HCT116 (cell line): ENCODE measurements at regions not wholly inside any gene's neighbourhood (a gene's known extent, or its start where the extent isn't known, plus 50 kb on each side); places are given as distances from the start of the nearest gene placed in this dataset.
"Not testable (repeated sequence)": the region's sequence is repeated elsewhere in the genome, so short reads cannot be mapped to it uniquely, and the experiment has no call there.

Experiments used
- ATAC-seq: fragments of 200-7000 bp; cut with Tn5 transposase; 2 replicates; pipeline ENCODE4 v1.9.1; 2020; ENCODE audit warnings: mild to moderate bottlenecking, moderate library complexity
- BruUV-seq: library from RNA; stranded (reverse); fragments of 400-500 nt; replicated peaks from 2 replicates; lab custom pipeline; 2021; lab: Mats Ljungman, UMichigan
- CTCF ChIA-PET: fragments of 300-600 bp; sonication (Branson Sonifier 250); formaldehyde crosslinking; loops from one replicate; lab custom pipeline; 2021; ENCODE audit warnings: antibody characterized with exemption; lab: Charles Lee
- POLR2A ChIA-PET: fragments of 300-600, 350-600 bp; sonication (Branson Sonifier 250); formaldehyde crosslinking; loops from one replicate; lab custom pipeline; 2021; ENCODE audit warnings: antibody characterized with exemption; lab: Charles Lee
- RAD21 ChIA-PET, 2 experiments: fragments of 300-600 bp; sonication (Branson Sonifier 250); formaldehyde crosslinking; loops; one replicate each; lab custom pipeline; 2023; ENCODE audit warnings: low total read pairs in 2 of 2; ENCODE audit not compliant: uncharacterized antibody in 2 of 2, unreplicated experiment in 2 of 2, low non-redundant PET in 1 of 2; lab: Charles Lee
- DNase-seq: peaks from one replicate; pipeline ENCODE4 v3.0.0-alpha.2; 2010; ENCODE audit warnings: low read depth, low spot score
- H2AFZ ChIP-seq: fragments of 200-600 bp; shearing (Covaris generic), sonication (generic); 2 replicates; pipeline ENCODE4 v1.6.1; 2017; ENCODE audit warnings: low read depth, mixed run types, mixed read lengths, antibody characterized with exemption, low read length; ENCODE audit not compliant: poor library complexity, severe bottlenecking
- H3K27ac ChIP-seq: 2 replicates; pipeline ENCODE4 v1.5.1; 2012; ENCODE audit warnings: low read depth, low read length
- H3K27me3 ChIP-seq: fragments of 200-600 bp; sonication (generic); 2 replicates; pipeline ENCODE4 v1.6.1; 2016; ENCODE audit warnings: mixed run types, low read length, mixed read lengths; ENCODE audit not compliant: insufficient read depth
- H3K36me3 ChIP-seq, 2 experiments: fragments of 200-500 bp in 1 of 2; fragments of 200-600 bp in 1 of 2; sonication (Bioruptor generic) in 1 of 2; sonication (generic) in 1 of 2; 2 replicates each; pipeline versions ENCODE4 v1.5.1 to v1.6.1; 2014 to 2016; ENCODE audit warnings: low read length in 2 of 2, inconsistent platforms in 1 of 2, mixed read lengths in 1 of 2, mixed run types in 1 of 2; ENCODE audit not compliant: insufficient read depth in 2 of 2, control insufficient read depth in 1 of 2
- H3K4me1 ChIP-seq, 2 experiments: fragments of 200-600 bp in 1 of 2; sonication (generic) in 1 of 2; 2 replicates each; pipeline versions ENCODE4 v1.5.1 to v1.6.1; 2012 to 2017; ENCODE audit warnings: low read length in 2 of 2, inconsistent platforms in 1 of 2, mild to moderate bottlenecking in 1 of 2, mixed read lengths in 1 of 2, mixed run types in 1 of 2, moderate library complexity in 1 of 2; ENCODE audit not compliant: insufficient read depth in 2 of 2, control insufficient read depth in 1 of 2
- H3K4me2 ChIP-seq: fragments of 200-600 bp; sonication (generic); 2 replicates; pipeline ENCODE4 v1.6.1; 2017; ENCODE audit warnings: mixed run types, low read length, mixed read lengths
- H3K4me3 ChIP-seq, 2 experiments: fragments of 200-600 bp in 1 of 2; sonication (generic) in 1 of 2; replicated peaks in 1 of 2; 2 replicates each; pipeline ENCODE4 v1.5.1; 2011 to 2016; ENCODE audit warnings: low read length in 2 of 2, control low read depth in 1 of 2, low read depth in 1 of 2, mild to moderate bottlenecking in 1 of 2, mixed read lengths in 1 of 2, mixed run types in 1 of 2
- H3K79me2 ChIP-seq: fragments of 200-600 bp; sonication (generic); 2 replicates; pipeline ENCODE4 v1.6.1; 2017; ENCODE audit warnings: mild to moderate bottlenecking, mixed run types, low read length, moderate library complexity, mixed read lengths; ENCODE audit not compliant: insufficient read depth
- H3K9ac ChIP-seq: fragments of 200-600 bp; sonication (generic); 2 replicates; pipeline ENCODE4 v1.6.1; 2016; ENCODE audit warnings: low read length, mixed read lengths
- H3K9me2 ChIP-seq: fragments of 200-600 bp; sonication (generic), shearing (Covaris generic); 2 replicates; pipeline ENCODE4 v1.6.1; 2017; ENCODE audit warnings: mixed run types, mild to moderate bottlenecking, moderate library complexity; ENCODE audit not compliant: insufficient read depth
- H3K9me3 ChIP-seq, 2 experiments: fragments of 200-500 bp in 1 of 2; fragments of 200-600 bp in 1 of 2; sonication (Bioruptor generic) in 1 of 2; sonication (generic) in 1 of 2; 2 replicates each; pipeline ENCODE4 v1.6.1; 2014 to 2017; ENCODE audit warnings: low read length in 2 of 2, mixed read lengths in 2 of 2, inconsistent platforms in 1 of 2, low read depth in 1 of 2, mild to moderate bottlenecking in 1 of 2, mixed run types in 1 of 2, moderate library complexity in 1 of 2; ENCODE audit not compliant: control insufficient read depth in 1 of 2, insufficient read depth in 1 of 2
- H4K20me1 ChIP-seq: fragments of 200-600 bp; sonication (generic), shearing (Covaris generic); 2 replicates; pipeline ENCODE4 v1.6.1; 2017; ENCODE audit warnings: mixed run types, mild to moderate bottlenecking, moderate library complexity; ENCODE audit not compliant: insufficient read depth
- EGR1 ChIP-seq: IDR thresholded peaks from 2 replicates; pipeline ENCODE4 v1.6.1; 2012; ENCODE audit warnings: low read depth
- EZH2 ChIP-seq: fragments of 200-600 bp; sonication (generic); IDR thresholded peaks from 2 replicates; pipeline ENCODE4 v1.6.1; 2017; ENCODE audit warnings: antibody characterized with exemption, mixed run types
- EZH2phosphoT487 ChIP-seq: fragments of 200-600 bp; IDR thresholded peaks from 2 replicates; pipeline ENCODE4 v1.6.1; 2018; ENCODE audit warnings: antibody characterized with exemption, borderline replicate concordance
- FOSL1 ChIP-seq: IDR thresholded peaks from 2 replicates; pipeline ENCODE4 v1.6.1; 2012; ENCODE audit warnings: low read depth
- JUND ChIP-seq: IDR thresholded peaks from 2 replicates; pipeline ENCODE4 v1.6.1; 2012
- SIN3A ChIP-seq: IDR thresholded peaks from 2 replicates; pipeline ENCODE4 v1.6.1; 2012; ENCODE audit warnings: low read depth
- TCF7L2 ChIP-seq: IDR thresholded peaks from 2 replicates; pipeline ENCODE4 v1.7.0; 2011; ENCODE audit warnings: borderline replicate concordance, inconsistent platforms; ENCODE audit not compliant: insufficient read depth, insufficient read length; ENCODE audit errors: extremely low read depth
- YY1 ChIP-seq: IDR thresholded peaks from 2 replicates; pipeline ENCODE4 v1.6.1; 2011; ENCODE audit warnings: low read length, low read depth, moderate library complexity, mild to moderate bottlenecking; ENCODE audit not compliant: insufficient replicate concordance; ENCODE audit errors: extremely low read depth
- ZNF274 ChIP-seq: fragments of 200-500 bp; sonication (Bioruptor generic); IDR thresholded peaks from 2 replicates; pipeline ENCODE4 v1.6.1; 2014; ENCODE audit warnings: mild to moderate bottlenecking, low read depth, low read length, inconsistent platforms
- intact Hi-C: fragments of 100-400 bp; cut with micrococcal nuclease; formaldehyde crosslinking; loops from 2 replicates; pipeline ENCODE4 v1.10.0; 2022
- TF ChIP-seq, protein P1 (sequence below): IDR thresholded peaks from 2 replicates; pipeline ENCODE4 v1.6.1; 2011; ENCODE audit warnings: mild to moderate bottlenecking, low read length, moderate library complexity; ENCODE audit not compliant: insufficient replicate concordance; ENCODE audit errors: extremely low read depth
- TF ChIP-seq, protein P2 (sequence below): IDR thresholded peaks from 2 replicates; pipeline ENCODE4 v1.6.1; 2012
- TF ChIP-seq, protein P3 (sequence below): IDR thresholded peaks from 2 replicates; pipeline ENCODE4 v1.6.1; 2012

DNA sequence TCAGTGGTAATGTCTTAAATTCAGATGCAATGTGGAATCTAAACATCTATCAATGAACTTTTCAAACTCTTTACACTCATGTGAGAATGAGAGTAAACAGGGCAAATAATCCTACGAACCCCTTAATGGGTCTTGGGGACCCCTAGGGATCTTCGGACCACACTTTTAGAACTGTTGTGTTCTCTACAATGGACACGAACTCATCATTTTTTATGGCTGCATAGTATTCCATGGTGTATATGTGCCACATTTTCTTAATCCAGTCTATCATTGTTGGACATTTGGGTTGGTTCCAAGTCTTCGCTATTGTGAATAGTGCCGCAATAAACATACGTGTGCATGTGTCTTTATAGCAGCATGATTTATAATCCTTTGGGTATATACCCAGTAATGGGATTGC, 148.0 kb upstream of the PTPN1 start:
- H3K36me3 ChIP-seq, H3K27me3 ChIP-seq, intact Hi-C loops, H3K4me3 ChIP-seq, H2AFZ ChIP-seq, H3K79me2 ChIP-seq, BruUV-seq, H4K20me1 ChIP-seq, ATAC-seq, H3K27ac ChIP-seq, POLR2A ChIA-PET, DNase-seq, CTCF ChIA-PET, H3K4me2 ChIP-seq, H3K9ac ChIP-seq, H3K9me3 ChIP-seq, H3K9me2 ChIP-seq: not testable (repeated sequence)
- H3K4me1 ChIP-seq = peaks cover 17 to 29% of the 10 kb centered on the region in 2 experiments; a peak in 3 of 4 replicates
- RAD21 ChIA-PET = interaction anchor here in 1 of 2 experiments (0.6 kb wide), 1 partner anchor 76 kb away, joined by 4 read pairs; no protein-coding TSS in a partner anchor

DNA sequence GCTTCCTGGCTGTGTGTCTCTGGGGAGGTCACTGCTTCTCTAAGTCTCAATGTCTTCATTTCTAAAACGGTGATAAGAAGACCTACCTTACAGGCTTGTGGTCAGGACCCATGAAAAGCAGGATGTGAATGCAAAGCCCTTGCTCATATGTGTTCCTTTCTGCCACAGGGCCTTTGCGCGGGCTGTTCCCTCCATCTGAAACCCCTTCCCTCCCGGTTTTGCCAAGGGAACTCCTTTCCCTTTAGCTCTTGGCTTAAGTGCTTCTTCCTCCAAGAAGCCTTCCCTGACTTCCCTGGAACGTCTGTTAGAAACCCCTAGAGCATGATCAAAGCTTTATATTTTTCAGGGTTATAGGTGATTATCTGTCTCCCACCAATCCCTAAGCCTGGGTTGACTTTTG, 147.2 kb upstream of the PTPN1 start:
- no peak overlapping the region for H3K4me3 ChIP-seq
- ChIA-PET POLR2A (no interaction called here), RAD21 (no interaction called here)
- no peak overlapping the region for H3K9ac ChIP-seq
- H3K4me1 ChIP-seq = peaks cover 17 to 29% of the 10 kb centered on the region in 2 experiments; a peak in 3 of 4 replicates
- H3K27ac ChIP-seq = no peak overlapping the region
- no peaks in the 10 kb centered on the region for H3K27me3 ChIP-seq
- H3K36me3 ChIP-seq = no peaks in the 10 kb centered on the region
- no peak for DNase-seq
- intact Hi-C loops = no loop called here
- TF ChIP-seq YY1 = no peak
- TF ChIP-seq, all 23 proteins: peak for 0
- H3K9me2 ChIP-seq = no peaks in the 10 kb centered on the region
- ATAC-seq = no peak
- no peaks in the 10 kb centered on the region for H4K20me1 ChIP-seq
- H3K4me2 ChIP-seq = no peak overlapping the region
- H3K9me3 ChIP-seq = no peaks in the 10 kb centered on the region
- CTCF ChIA-PET = no interaction called here
- BruUV-seq = no TSS peak
- H2AFZ ChIP-seq = no peak overlapping the region
- H3K79me2 ChIP-seq = no peaks in the 10 kb centered on the region

DNA sequence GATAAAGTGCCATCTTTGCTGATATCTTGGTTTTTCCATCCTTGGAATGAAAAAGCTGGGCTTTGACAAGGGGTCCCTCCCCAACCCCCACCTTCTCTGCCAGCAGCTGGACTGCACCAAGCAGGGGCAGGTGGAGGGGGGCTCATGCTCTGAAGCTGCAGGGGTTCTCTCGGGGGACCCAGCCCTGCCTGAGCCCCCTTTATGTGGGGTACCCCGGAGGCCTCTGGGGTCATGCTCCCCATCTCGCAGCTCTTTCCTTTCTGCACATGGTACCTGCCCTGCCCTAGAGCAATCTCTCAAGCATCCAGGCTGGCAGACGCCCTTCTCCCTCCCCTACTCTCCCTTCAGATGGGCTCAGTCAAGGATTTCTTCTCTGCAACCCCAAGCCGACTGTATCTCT, 146.7 kb upstream of the PTPN1 start:
- H3K27ac ChIP-seq = no peak overlapping the region
- intact Hi-C loops = no loop called here
- no peak overlapping the region for H3K9ac ChIP-seq
- no peak for DNase-seq
- no peak overlapping the region for H3K4me2 ChIP-seq
- ChIA-PET CTCF (no interaction called here), RAD21 (no interaction called here), POLR2A (no interaction called here)
- no peaks in the 10 kb centered on the region for H3K9me2 ChIP-seq
- BruUV-seq = no TSS peak
- H2AFZ ChIP-seq = no peak overlapping the region
- no peaks in the 10 kb centered on the region for H3K36me3 ChIP-seq
- no peaks in the 10 kb centered on the region for H3K27me3 ChIP-seq
- H3K4me1 ChIP-seq = peaks cover 17 to 30% of the 10 kb centered on the region in 2 experiments; a peak in 3 of 4 replicates
- H4K20me1 ChIP-seq = no peaks in the 10 kb centered on the region
- no peak overlapping the region for H3K4me3 ChIP-seq
- no peak for ATAC-seq
- H3K79me2 ChIP-seq = no peaks in the 10 kb centered on the region
- H3K9me3 ChIP-seq = no peaks in the 10 kb centered on the region
- no peak for TF ChIP-seq YY1
- TF ChIP-seq, protein P1, sequence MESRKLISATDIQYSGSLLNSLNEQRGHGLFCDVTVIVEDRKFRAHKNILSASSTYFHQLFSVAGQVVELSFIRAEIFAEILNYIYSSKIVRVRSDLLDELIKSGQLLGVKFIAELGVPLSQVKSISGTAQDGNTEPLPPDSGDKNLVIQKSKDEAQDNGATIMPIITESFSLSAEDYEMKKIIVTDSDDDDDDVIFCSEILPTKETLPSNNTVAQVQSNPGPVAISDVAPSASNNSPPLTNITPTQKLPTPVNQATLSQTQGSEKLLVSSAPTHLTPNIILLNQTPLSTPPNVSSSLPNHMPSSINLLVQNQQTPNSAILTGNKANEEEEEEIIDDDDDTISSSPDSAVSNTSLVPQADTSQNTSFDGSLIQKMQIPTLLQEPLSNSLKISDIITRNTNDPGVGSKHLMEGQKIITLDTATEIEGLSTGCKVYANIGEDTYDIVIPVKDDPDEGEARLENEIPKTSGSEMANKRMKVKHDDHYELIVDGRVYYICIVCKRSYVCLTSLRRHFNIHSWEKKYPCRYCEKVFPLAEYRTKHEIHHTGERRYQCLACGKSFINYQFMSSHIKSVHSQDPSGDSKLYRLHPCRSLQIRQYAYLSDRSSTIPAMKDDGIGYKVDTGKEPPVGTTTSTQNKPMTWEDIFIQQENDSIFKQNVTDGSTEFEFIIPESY = no peak
- TF ChIP-seq JUND = no peak
- no peak for TF ChIP-seq EZH2
- TF ChIP-seq, protein P2, sequence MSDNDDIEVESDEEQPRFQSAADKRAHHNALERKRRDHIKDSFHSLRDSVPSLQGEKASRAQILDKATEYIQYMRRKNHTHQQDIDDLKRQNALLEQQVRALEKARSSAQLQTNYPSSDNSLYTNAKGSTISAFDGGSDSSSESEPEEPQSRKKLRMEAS = no peak
- TF ChIP-seq, protein P3, sequence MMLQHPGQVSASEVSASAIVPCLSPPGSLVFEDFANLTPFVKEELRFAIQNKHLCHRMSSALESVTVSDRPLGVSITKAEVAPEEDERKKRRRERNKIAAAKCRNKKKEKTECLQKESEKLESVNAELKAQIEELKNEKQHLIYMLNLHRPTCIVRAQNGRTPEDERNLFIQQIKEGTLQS = no peak
- TF ChIP-seq EGR1 = no peak
- no peak for TF ChIP-seq TCF7L2
- no peak for TF ChIP-seq SIN3A
- TF ChIP-seq FOSL1 = no peak
- no peak for TF ChIP-seq EZH2phosphoT487
- no peak for TF ChIP-seq ZNF274
